T-helper 9 cell (primary cell): ENCODE measurements at regions not wholly inside any gene's neighbourhood (a gene's known extent, or its start where the extent isn't known, plus 50 kb on each side); places are given as distances from the start of the nearest gene placed in this dataset.
"Not testable (repeated sequence)": the region's sequence is repeated elsewhere in the genome, so short reads cannot be mapped to it uniquely, and the experiment has no call there.

Experiments
- DNase-seq: peaks from one replicate; pipeline ENCODE4 v3.0.0-alpha.2; 2020

DNA sequence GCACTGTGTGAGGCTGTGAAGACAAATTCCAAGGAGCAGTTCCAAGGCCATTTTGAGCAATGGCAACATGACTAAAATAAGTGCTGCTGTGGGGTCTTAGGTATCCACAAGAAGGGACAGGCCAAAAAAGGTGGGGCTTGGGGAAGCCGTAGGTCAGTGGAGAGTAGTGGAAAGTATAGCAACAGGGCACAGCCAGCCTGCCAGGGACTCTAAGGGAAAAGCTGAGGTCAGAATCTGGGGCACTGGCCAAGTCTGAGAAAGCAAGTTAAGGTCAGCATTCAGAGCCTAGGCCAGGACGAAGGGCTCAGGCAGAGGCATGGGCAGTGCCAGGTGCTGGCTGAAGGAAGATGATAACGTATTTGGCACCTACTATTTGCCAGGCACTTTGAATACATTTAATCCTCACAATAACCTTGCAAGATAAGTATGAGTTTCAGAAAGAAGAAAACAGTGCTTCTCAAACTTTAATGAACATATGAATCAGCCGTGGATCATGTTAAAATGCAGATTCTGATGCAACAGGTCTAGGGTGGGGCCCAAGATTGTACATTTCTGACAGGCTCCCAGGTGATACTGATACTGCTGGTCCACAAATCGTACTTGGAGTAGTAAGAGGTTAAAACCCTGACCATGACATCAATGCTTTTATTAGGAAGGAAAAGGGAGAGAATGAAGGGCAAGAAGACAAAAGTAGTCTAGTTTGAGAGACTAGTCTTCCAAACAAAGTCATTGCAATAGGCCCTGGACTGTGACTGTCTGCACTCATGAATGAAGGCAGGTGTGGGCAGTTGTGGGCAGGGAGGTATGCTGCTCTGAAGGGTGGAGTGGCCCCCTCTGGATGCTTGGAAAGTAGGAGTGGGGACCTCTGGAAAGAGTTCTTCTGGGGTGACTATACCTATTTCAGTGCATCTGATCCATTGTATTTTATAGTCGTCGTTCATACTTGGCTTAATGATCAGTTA lies 106.3 kb upstream of the ANKRD28 start:
- DNase-seq, result no peak

DNA sequence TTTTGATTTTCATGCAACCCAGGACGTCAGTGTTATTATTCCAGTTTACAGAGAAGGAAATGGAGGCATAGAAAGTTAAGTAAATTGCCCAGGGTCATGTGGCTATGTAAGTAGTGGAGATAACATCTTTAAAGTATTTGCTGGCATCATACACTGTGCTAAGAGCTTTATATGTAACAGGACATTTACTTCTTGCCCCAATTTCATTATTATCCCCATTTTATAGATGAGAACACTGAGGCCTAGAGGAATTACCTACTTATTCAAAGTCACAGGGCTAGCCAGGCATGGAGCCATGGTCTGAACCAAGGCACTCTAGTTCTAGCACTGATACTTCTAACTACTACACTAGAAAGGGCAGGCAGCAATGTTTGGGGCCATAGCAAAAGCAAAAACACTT lies 107.3 kb upstream of the ANKRD28 start:
- no peak for DNase-seq

DNA sequence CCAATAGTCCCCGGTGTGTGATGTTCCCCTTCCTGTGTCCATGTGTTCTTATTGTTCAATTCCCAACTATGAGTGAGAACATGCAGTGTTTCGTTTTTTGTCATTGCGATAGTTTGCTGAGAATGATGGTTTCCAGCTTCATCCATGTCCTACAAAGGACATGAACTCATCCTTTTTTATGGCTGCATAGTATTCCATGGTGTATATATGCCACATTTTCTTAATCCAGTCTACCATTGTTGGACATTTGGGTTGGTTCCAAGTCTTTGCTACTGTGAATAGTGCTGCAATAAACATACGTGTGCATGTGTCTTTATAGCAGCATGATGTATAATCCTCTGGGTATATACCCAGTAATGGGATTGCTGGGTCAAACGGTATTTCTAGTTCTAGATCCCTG lies 109.6 kb upstream of the ANKRD28 start:
- DNase-seq, result not testable (repeated sequence)

DNA sequence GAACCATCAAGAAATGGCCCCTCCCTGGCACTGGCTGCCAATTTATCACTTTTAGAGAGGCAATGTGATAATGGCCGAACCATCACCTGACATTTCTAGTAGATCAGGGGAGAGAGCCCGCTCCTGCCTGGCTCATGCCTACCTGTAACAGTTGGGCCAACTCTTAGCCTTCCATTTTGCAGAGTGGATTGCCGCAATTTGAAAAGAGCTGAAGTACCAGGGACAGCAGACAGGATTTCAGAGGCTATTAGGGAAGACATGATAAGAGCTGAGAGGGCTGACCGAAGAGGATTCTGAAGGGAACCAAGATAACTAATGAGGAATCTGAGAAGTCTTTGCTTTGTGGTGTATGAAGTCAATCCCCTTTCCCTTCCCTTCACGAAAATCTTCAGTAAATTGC lies 121.2 kb upstream of the ANKRD28 start:
- no peak for DNase-seq

DNA sequence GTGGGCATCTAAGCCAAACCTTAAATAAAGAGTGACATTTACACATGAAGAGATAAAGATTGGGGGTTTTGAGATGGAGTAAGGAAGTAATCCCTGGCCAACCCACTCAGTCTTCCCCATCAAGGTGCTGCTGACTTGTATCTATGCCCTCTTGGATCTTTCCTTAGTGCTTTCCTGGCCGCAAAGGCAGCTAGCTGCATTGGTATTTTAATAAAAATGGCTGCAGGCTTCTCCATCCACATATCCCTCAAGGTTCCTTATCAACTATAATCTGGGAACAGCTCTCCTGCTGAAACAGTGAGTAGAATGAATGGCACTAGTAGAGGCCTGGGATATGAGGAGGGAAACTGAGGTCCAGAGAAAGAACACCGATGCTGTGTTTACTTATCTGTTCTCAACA lies 122.2 kb upstream of the ANKRD28 start:
- DNase-seq, result no peak

DNA sequence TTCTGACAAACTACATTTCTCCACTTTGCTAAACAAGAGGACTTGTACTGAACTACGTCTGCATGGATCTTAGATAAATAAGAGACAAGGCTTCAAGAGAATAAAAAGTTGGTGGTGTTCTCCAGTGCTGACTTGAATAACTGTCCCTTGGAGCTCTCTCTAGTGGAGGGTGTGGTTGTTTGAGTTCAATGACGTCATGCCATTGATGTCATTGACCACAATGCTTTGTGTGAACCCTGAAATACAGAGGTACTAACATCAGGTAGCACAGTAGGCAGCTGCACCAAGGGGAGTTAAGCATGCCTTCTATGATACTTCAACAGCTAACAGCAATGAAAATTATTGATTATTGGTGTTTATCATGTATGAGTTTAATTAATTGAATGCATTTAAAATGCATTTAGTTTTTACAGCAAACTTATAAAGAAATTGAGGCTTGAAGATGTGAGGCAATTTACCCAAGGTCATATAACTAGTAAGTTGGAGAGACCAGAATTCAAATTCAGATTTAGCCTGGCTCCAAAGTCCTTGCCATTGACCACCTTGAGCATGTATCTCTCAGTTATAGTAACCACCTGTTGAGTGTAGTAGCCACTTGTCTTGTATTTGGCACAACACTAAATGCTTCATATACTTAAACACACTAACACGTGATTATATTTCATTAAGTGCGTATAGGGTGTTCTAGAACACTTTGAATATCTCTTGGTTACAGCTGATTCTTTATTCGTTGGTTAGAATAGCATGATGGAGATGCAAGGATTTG lies 126.0 kb upstream of the ANKRD28 start:
- DNase-seq, result no peak

GRCh38 chr3:15924914-15925313 lies 127.1 kb upstream of the ANKRD28 start:
- DNase-seq, result no peak

DNA sequence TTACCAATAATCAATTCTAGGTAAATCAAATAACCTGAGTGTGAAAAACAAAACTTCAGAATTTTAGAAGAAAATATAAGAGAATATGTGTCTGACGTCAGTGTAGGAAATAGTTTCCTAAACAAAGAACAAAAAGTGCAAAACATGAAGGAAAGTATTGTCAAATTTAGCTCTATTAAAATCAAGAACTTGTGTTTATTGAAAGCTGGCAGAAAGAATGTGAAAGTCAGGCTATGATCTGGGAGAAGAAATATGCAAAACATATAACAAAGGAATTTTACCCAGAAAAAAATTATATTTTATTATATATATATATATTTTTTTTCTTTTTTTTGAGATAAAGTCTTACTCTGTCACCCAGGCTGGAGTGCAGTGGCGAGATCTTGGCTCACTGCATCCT lies 129.1 kb upstream of the ANKRD28 start:
- DNase-seq, result no peak

DNA sequence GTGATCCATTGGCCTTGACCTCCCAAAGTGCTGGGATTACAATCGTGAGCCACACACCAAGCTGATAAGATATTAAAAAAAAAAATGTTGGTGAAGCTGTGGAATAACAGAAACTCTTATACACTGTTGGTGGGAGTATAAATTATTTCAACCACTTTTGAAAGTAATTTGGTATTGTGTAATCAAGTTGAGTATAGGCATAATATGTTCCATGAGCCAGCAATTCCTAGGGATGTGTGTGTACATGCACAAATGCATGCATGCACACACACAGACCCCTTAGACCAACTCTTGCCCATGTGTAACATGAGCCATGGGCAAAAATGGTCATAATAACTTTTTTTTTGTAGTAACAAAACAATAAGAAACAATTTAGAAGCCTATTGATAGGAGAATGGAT lies 130.2 kb upstream of the ANKRD28 start:
- DNase-seq, result no peak

DNA sequence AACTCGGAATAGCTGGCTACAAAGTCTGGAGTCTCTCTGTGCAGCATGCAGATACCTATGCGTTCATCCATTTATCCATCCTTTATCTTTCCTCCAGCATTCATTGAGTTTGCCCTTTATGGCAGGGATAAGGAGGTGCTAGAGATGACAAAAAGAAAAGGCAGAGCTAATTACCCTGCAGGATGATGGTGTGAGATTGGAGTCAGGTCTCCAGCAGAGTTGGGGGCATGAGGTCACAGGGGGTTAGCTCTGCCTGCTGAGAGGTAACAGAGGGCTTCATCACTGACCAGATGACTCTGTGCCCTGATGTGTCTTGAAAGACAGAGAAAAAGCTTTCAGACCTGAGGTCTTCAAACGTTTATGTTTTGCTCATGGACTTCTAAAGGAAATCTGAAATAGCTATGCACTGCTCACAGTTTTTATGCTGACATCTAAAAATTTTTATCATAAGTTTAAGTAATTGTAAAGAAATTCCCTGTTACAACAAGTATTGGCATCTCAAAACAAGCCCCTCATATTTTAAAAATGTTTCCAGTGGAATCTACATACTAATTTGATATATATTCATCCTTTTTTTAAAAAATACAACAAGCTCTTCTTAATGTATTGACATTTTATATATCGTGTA lies 132.3 kb upstream of the ANKRD28 start:
- no peak for DNase-seq

GRCh38 chr3:15932348-15933300 lies 134.8 kb upstream of the ANKRD28 start:
- no peak for DNase-seq

DNA sequence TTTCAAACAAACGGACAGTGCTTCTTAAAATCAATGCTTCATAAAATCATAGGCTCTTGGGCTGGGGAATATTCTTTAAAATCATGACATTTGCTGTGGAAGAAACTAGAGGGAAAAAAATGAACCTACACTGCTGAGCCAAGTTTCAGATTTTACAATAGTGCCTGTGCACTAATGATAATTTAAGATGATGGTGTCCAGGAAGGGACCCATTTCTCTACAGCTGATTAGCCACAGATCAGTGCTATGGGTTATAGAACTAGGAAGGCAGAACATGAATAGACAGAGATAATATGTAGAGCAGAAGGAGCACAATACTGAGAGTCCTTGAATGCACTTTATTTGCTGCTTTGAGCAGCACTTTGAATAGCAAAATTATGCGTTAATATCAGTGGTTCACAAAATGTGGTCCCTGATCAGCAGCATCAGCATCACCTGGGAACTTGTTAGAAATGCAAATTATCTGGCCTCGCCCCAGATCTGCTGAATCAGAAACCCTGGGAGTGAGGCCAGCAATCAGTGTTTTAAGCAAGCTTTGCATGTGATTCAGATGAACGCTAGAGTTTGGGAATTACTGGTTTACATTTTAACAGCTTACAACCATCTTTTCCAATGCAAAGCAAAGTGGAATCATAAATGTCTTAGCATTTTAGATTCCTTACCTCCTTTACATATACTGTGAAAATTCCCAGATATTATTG lies 135.8 kb upstream of the ANKRD28 start:
- DNase-seq, result no peak

DNA sequence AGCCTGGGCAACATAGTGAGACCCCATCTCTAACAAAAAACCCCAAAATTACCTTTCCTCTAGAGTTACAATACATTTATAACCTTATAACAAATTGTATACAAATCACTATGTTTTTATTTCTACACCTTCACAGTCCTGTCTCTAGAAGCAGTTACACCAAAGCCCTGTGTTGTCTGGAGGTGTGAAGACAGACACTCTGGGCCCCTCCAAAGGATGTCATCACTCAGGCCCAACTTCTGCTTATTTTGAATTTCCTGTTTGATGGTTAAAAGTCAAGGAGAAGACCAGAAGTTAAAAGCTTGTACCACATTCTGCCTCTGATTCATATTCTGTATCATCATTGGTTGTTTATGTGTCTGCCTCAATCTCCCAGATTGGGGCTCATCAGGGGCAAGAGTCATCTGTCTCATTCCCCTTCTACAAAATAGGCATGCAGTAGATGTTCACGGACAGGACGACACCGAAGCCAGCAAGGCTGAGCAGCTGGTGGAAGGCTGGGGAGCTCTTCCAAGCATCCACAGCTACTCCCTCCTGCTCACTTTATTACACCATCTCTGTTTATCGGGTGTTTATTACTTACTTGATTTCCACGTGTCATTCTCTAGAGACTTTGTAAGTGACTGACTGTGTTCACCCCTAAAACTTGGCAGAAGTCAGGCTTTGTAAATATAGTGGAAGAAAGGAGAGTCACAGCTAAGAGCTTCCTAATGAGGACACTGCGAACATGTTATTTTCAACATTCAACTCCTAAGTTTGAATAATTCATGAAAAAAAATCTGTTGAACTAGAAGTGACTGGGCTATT lies 136.8 kb upstream of the ANKRD28 start:
- DNase-seq, result no peak

DNA sequence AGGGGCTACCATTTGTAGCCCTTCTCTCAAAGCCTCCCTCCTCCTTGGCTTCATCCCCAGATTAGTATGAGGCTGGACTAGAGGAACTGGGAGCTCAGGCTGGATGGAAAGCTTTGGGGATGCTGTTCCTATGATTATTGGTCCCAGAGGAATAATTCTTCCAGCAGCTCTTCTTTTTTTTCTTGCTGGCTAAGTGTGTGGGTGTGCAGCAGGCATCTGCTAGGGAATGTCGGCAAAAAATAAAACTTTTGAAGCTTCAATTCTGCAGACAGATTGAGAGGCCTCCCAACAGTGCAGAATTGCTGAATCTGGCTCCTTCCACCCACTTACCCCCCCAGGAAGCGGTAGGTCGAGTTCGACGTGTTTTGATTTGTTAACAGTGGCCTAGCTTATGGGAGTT lies 138.5 kb upstream of the ANKRD28 start:
- no peak for DNase-seq

DNA sequence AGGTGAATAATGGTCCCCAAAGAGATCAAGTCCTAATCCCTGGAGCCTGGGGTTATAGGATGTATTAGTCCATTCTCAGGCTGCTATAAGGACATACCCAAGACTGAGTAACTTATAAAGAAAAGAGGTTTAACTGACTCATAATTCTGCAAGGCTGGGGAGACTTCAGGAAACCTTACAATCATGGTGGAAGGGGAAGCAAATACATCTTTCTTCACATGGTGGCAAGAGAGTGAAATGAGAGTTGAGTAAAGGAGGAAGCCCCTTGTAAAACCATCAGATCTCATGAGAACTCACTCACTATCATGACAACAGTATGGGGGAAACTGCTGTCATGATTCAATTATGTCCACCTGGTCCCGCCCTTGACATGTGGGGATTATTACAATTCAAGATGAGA lies 142.9 kb upstream of the ANKRD28 start:
- no peak for DNase-seq

DNA sequence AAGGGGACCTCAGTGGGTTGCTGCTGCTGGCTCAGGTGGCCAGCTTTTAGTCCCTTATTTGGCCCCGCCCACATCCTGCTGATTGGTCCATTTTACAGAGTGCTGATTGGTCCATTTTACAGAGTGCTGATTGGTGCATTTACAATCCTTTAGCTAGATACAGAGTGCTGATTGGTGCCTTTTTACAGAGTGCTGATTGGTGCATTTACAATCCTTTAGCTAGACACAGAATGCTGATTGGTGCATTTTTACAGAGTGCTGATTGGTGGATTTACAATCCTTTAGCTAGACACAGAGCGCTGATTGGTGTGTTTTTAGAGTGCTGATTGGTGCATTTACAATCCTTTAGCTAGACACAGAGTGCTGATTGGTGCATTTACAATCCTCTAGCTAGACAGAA lies 143.7 kb upstream of the ANKRD28 start:
- not testable (repeated sequence) for DNase-seq

- DNase-seq, result no peak
Measured at GRCh38 chr3:15941958-15942357, 144.2 kb upstream of the ANKRD28 start.

GRCh38 chr3:15942462-15942861 lies 144.7 kb upstream of the ANKRD28 start:
- DNase-seq, result no peak

GRCh38 chr3:15942936-15943335 lies 145.2 kb upstream of the ANKRD28 start:
- no peak for DNase-seq

DNA sequence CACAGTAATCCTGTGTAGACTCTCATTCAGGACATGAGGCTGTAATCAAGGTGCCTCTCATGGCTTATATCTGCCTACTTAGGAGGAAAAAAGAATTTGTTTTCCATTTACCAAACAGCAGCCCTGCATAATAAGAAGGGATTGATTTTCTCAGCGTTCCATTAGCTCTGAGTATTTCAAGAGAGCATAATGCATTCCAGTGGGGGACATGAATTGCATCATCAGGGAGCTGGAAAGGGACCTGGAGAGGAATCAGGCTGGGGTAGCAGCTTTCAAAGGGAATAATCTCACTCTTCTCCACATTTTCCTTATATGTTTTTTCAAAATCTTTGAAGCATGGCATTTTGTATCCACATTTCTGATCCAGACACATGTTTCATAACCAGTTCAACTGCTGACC lies 150.6 kb upstream of the ANKRD28 start:
- no peak for DNase-seq
